Right atrium auricular region (tissue), 2 donors: ENCODE measurements at regions not wholly inside any gene's neighbourhood (a gene's known extent, or its start where the extent isn't known, plus 50 kb on each side); places are given as distances from the start of the nearest gene placed in this dataset.
"Not testable (repeated sequence)": the region's sequence is repeated elsewhere in the genome, so short reads cannot be mapped to it uniquely, and the experiment has no call there.

Experiments used
- DNase-seq: peaks from one replicate; pipeline ENCODE4 v3.0.0-alpha.2; 2019; ENCODE audit warnings: low spot score
- H3K27ac ChIP-seq, 2 donors: fragments of 200-600 bp; sonication (generic); 1 replicate in 1 of 2; 2 replicates in 1 of 2; pipeline ENCODE4 v1.5.1; 2016 to 2019
- H3K27me3 ChIP-seq, 2 donors: fragments of 200-600 bp; sonication (generic); one replicate each; pipeline versions ENCODE4 v1.5.1 to v1.6.0; 2017 to 2019
- H3K36me3 ChIP-seq: fragments of 200-600 bp; sonication (generic); one replicate; pipeline ENCODE4 v1.5.1; 2016
- H3K4me1 ChIP-seq, 2 donors: fragments of 200-600 bp; sonication (generic); one replicate each; pipeline versions ENCODE4 v1.5.1 to v1.6.0; 2017 to 2019
- H3K4me3 ChIP-seq, 2 donors: fragments of 200-600 bp; sonication (generic); 1 replicate in 1 of 2; 2 replicates in 1 of 2; pipeline ENCODE4 v1.5.1; 2017 to 2019; ENCODE audit warnings: mild to moderate bottlenecking in 1 of 2, moderate library complexity in 1 of 2
- H3K9me3 ChIP-seq, 2 donors: fragments of 200-600 bp; sonication (generic); one replicate each; pipeline ENCODE4 v1.5.1; 2019
- TF ChIP-seq, protein P1 (sequence below), 2 donors: fragments of 200-600 bp; sonication (generic); IDR thresholded peaks; one replicate each; pipeline ENCODE4 v1.5.1; 2019; ENCODE audit warnings: antibody characterized with exemption in 2 of 2

DNA sequence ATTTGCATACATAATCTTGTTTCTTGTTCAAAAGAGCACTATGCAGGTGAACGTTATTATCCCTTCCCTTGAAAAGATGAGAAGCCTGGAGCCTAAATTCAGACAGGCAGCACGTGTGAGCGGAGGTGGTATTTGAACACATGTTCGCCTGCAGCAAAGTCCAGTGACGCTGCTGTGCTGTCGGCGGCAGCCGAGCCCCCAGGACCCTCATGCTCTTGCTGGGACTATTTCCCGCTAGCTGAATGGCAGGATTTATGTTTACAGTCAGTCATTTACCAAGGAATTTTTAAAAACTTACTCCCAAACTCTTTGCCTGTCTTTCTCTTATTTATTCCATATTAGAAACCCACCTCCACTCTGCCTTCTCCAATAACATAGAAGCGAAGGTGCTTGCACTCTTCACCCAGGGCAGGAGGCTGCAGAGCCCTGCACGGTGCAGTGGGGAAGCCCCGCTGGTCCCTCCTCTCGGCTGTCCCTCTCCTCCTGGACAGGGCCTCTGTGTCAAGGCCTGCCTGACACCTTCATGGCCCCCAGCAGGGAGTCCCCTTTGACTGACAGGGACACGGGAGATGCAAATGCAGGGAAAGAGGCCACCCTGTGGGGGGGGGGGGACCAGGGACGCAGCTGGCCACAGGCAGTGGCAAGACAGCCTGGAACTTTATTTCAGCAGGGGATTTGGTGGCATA is 528.5 kb upstream of the B3GAT1 start:
- H3K9me3 ChIP-seq, result no peaks in the 10 kb centered on the region
- H3K4me1 ChIP-seq, result no peaks in the 10 kb centered on the region
- DNase-seq, result no peak
- TF ChIP-seq, protein P1, sequence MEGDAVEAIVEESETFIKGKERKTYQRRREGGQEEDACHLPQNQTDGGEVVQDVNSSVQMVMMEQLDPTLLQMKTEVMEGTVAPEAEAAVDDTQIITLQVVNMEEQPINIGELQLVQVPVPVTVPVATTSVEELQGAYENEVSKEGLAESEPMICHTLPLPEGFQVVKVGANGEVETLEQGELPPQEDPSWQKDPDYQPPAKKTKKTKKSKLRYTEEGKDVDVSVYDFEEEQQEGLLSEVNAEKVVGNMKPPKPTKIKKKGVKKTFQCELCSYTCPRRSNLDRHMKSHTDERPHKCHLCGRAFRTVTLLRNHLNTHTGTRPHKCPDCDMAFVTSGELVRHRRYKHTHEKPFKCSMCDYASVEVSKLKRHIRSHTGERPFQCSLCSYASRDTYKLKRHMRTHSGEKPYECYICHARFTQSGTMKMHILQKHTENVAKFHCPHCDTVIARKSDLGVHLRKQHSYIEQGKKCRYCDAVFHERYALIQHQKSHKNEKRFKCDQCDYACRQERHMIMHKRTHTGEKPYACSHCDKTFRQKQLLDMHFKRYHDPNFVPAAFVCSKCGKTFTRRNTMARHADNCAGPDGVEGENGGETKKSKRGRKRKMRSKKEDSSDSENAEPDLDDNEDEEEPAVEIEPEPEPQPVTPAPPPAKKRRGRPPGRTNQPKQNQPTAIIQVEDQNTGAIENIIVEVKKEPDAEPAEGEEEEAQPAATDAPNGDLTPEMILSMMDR (IDR thresholded peaks at IDR 0.05), result no peak
- no peaks in the 10 kb centered on the region for H3K27me3 ChIP-seq
- no peak overlapping the region for H3K4me3 ChIP-seq
- H3K36me3 ChIP-seq, result no peaks in the 10 kb centered on the region
- no peak overlapping the region for H3K27ac ChIP-seq

DNA sequence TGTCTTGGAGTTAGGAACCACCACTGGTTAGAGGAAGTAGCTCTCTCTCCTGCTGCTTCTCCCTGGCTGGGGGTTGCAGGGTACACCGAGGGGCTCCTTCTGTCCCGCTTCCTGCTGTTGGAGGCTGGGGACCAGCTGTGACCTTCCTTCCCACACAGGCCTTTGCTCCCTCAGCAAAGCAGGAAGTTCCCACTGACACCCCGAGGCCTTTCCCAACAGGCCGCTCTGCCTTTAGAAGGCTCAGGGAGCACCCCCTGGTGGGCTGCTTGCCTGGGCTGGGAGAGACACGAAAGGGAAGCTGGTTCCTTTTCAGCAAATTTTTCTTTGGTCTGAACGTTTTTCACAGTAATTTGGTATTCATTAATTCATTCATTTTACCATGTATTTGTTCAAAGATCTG is 527.9 kb upstream of the B3GAT1 start:
- DNase-seq, result no peak

DNA sequence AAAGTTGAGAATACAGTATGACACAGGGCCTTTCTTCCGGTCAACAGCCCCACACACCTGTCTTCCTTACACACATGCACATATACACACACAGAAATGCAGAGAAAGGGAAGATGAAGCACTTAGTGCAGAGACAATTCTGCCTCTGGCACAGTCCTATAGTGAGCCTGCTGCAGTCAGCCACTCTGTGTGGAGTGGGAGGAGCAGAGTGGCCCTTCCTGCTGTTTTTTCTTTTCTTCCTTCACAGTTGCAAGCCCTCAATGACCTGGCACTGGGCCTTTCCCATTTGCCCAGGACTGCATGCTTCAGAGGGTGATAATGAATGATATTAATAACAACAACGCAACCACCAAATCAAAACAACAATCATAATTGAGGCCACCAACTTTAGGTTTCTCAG is 527.0 kb upstream of the B3GAT1 start:
- H3K36me3 ChIP-seq, result no peaks in the 10 kb centered on the region
- H3K4me3 ChIP-seq, result no peak overlapping the region
- H3K27me3 ChIP-seq, result no peaks in the 10 kb centered on the region
- no peak overlapping the region for H3K27ac ChIP-seq
- H3K9me3 ChIP-seq, result no peaks in the 10 kb centered on the region
- no peak for DNase-seq
- TF ChIP-seq, protein P1 (IDR thresholded peaks at IDR 0.05), result no peak
- no peaks in the 10 kb centered on the region for H3K4me1 ChIP-seq

More for the DNA sequence above, 527.9 kb upstream of the B3GAT1 start:
- no peaks in the 10 kb centered on the region for H3K27me3 ChIP-seq
- H3K9me3 ChIP-seq, result no peaks in the 10 kb centered on the region
- TF ChIP-seq, protein P1 (IDR thresholded peaks at IDR 0.05), result peak in 1 of 2 donors; percentile 40
- H3K4me3 ChIP-seq, result no peak overlapping the region
- H3K4me1 ChIP-seq, result no peaks in the 10 kb centered on the region
- H3K27ac ChIP-seq, result no peak overlapping the region
- no peaks in the 10 kb centered on the region for H3K36me3 ChIP-seq

DNA sequence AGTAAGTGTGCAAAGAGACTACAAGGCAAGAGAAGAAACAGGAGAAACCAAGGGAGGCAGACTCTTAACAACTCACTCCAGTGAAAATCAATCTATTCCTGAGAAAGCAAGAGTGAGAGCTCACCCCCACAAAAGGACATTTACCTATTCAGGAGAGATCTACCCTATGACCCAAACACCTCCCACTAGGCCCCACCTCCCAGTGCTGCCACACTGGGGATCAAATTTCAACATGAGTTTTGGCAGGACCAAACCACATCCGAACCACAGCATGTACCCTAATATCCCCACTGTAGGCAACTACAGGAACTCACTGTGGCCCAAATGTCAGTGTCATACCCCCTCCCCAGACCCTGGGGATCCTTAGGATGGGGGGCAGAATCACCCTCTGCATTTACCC is 526.2 kb upstream of the B3GAT1 start:
- DNase-seq, result no peak
- Histone ChIP-seq H3K4me3 (no peak overlapping the region), H3K27me3 (no peaks in the 10 kb centered on the region), H3K4me1 (no peaks in the 10 kb centered on the region), H3K36me3 (no peaks in the 10 kb centered on the region), H3K27ac (no peak overlapping the region), H3K9me3 (no peaks in the 10 kb centered on the region)
- TF ChIP-seq, protein P1 (IDR thresholded peaks at IDR 0.05), result no peak

DNA sequence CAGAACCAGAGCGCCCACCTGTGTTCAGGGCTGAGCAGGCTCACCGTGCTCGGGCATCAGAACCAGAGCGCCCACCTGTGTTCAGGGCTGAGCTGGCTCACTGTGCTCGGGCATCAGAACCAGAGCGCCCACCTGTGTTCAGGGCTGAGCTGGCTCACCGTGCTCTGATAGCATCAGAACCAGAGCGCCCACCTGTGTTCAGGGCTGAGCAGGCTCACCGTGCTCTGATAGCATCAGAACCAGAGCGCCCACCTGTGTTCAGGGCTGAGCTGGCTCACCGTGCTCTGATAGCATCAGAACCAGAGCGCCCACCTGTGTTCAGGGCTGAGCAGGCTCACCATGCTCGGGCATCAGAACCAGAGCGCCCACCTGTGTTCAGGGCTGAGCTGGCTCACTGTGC is 525.2 kb upstream of the B3GAT1 start:
- not testable (repeated sequence) for H3K9me3 ChIP-seq, H3K4me3 ChIP-seq, H3K27ac ChIP-seq, DNase-seq, H3K4me1 ChIP-seq, H3K36me3 ChIP-seq, H3K27me3 ChIP-seq

DNA sequence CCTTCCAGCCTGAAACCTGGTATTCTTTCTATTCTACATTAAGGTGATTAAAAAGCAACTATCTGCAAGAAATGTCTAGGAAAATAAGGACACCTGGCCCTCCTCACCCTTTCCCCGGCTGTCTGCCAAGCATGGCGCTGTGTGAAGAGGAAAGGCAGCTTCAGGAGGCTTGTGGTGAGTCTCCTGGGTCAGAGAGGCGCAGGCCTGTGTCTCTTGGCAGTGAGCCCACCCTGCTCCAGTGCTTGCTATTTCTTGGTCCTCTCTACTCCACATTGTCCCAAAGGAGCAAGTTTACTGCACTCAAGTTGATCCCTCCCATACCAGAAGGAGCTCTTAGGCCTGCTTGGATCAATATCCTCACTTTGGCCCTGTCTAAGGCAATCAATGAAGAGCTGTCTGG is 520.7 kb upstream of the B3GAT1 start:
- no peaks in the 10 kb centered on the region for H3K27me3 ChIP-seq
- DNase-seq, result no peak
- H3K9me3 ChIP-seq, result no peaks in the 10 kb centered on the region
- no peak overlapping the region for H3K4me3 ChIP-seq
- H3K27ac ChIP-seq, result no peak overlapping the region
- no peaks in the 10 kb centered on the region for H3K4me1 ChIP-seq
- no peaks in the 10 kb centered on the region for H3K36me3 ChIP-seq
- TF ChIP-seq, protein P1 (IDR thresholded peaks at IDR 0.05), result no peak
